22Rv1 (cell line): ENCODE measurements at regions not wholly inside any gene's neighbourhood (a gene's known extent, or its start where the extent isn't known, plus 50 kb on each side); places are given as distances from the start of the nearest gene placed in this dataset.

Experiments
- H3K27ac ChIP-seq: fragments of 450-650 bp; 2 replicates; pipeline ENCODE4 v1.5.1; 2017
- CTCF ChIP-seq: fragments of 450-650 bp; IDR thresholded peaks from 2 replicates; pipeline ENCODE4 v1.5.1; 2017; ENCODE audit warnings: mild to moderate bottlenecking
- ZFX ChIP-seq: fragments of 450-650 bp; IDR thresholded peaks from 2 replicates; pipeline ENCODE4 v1.6.1; 2017; ENCODE audit warnings: antibody characterized with exemption, borderline replicate concordance

GRCh38 chr2:144798034-144798433, 278.1 kb upstream of the ZEB2 start:
- no peak for TF ChIP-seq ZFX
- TF ChIP-seq CTCF = no peak

GRCh38 chr2:144796936-144797335, 277.0 kb upstream of the ZEB2 start:
- TF ChIP-seq ZFX (no peak), CTCF (no peak)
- no peak overlapping the region for H3K27ac ChIP-seq

More at GRCh38 chr2:144798034-144798433, 278.1 kb upstream of the ZEB2 start:
- H3K27ac ChIP-seq = no peak overlapping the region

DNA sequence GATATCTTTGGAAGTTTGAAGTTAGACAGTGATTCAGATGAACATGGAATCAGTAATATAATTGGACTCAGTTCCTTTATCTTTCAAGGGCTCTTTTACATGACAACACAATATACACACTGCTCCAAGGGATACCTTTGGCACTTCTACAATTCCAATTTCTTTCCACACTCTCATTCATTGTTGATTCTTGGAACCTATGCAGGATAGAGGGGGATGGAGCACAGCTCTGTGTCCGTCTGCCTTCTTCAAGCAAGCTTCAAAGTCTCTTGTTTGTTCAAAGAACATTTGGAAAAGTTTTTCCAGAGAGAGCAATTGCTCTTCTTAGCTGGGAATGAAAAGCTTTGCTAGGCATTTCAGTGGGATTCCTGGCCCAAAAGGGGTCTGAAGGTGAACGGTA, 276.2 kb upstream of the ZEB2 start:
- no peak overlapping the region for H3K27ac ChIP-seq
- no peak for TF ChIP-seq CTCF
- TF ChIP-seq ZFX = no peak

DNA sequence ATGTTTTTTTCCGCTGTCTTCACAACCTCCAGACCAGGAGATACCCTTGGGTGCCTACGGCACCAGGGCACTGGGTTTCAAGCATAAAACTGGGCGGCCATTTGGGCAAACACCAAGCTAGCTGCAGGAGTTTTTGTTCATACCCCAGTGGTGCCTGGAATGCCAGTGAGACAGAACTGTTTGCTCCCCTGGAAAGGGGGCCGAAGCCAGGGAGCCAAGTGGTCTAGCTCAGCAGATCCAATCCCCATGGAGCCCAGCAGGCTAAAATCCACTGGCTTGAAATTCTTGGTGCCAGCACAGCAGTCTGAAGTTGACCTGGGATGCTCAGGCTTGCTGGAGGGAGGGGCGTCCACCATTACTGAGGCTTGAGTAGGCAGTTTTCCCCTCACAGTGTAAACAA, 265.3 kb upstream of the ZEB2 start:
- no peak for TF ChIP-seq CTCF
- TF ChIP-seq ZFX = no peak
- H3K27ac ChIP-seq = no peak overlapping the region

DNA sequence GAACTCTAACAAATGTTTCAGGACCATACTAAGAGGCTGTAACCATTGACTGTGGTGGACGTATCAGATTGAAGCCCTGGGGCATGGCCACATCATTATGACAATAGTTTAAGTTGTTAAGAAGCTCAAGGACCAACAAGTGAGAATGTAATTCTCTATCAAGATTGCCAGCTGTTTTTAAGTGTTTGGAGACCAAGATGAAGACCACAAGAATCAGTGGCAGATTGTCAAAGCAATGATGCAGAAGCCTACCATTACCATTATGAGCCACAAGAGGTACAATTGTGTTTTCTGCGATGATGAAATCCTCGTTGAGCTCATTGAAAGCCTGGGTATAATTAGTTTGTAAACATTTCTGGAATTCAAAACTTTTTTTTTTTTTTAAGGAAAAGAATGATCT, 261.1 kb upstream of the ZEB2 start:
- TF ChIP-seq CTCF = no peak
- no peak for TF ChIP-seq ZFX
- H3K27ac ChIP-seq = no peak overlapping the region

DNA sequence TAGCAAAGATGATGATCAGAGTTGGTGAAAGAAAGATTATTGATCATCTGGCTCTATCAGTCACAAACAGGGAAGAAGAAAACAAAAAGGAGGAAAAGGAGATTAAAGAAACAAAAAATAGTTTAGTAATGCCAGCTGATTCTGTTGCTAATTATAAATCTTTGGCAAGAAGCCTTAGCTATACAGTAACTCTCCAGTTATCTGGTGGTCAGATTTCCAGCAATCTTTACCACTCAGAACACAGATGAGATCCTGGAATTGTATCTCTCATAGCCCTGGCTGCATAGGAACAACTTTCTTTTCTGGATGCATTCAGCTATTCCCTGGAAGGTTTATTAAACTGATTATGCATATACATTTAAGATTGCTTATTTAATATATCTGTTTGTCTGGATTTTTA, 256.8 kb upstream of the ZEB2 start:
- TF ChIP-seq ZFX = no peak
- no peak for TF ChIP-seq CTCF
- no peak overlapping the region for H3K27ac ChIP-seq

DNA sequence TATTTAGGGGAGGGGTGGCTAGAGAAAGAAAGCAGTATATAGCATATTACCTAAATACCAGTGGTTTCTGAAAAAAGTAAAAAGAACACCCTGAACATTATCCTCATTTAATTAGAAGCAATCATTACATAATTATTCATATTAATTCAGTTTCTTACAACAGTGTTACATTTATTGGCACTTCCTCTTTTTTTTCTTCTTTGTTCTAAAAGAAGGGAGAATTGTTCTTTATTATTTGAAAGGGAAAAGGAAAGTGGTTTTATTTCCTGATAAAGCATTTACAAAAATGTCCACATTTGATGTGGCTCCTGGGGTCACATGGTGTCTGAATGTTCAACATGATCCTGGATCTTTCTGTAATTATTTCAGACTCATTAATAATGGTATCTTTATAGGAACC, 254.9 kb upstream of the ZEB2 start:
- no peak for TF ChIP-seq ZFX

GRCh38 chr2:144771348-144771747, 251.4 kb upstream of the ZEB2 start:
- no peak for TF ChIP-seq CTCF
- no peak for TF ChIP-seq ZFX
- H3K27ac ChIP-seq = no peak overlapping the region

More for the DNA sequence above, 254.9 kb upstream of the ZEB2 start:
- no peak overlapping the region for H3K27ac ChIP-seq
